ENCODE measurements at regions not wholly inside any gene's neighbourhood (a gene's known extent, or its start where the extent isn't known, plus 50 kb on each side); places are given as distances from the start of the nearest gene placed in this dataset.

DNA sequence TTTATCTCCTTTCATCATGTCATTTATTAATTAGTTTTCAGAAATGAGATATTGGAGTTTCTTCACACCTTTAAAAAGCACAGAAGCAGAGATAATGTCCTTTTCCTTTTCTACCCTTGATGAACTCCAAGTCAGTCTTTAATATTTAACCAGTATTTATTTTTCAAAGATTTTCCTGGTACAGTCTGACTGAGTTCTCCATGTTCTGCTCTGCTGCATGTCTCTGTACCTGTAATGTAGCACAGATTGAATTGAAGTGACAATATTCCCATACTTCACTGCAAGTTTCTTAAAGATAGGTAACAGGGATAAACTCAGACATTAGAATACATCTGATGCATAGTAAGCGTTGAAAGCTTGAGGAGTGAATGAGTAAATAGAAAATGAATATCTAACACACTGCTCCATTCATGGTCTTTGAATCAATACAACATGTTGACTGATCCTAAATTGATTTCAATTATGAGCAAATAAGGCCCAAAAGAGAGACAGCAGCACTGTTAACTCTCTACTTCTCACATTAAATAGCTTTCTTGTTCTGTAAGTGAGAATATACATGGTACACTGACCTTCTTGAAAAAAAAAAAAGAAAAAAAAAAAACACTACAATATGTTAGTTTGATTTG is 1323.6 kb upstream of the PRR20A start:
- TF ChIP-seq EZH2 (IDR thresholded peaks at IDR 0.05; ENCODE audit: low read length, unreplicated experiment) (no peak), EZH2phosphoT487 (IDR thresholded peaks at IDR 0.05; ENCODE audit: borderline replicate concordance, low read length) (no peak)
- TF ChIP-seq, protein P1, sequence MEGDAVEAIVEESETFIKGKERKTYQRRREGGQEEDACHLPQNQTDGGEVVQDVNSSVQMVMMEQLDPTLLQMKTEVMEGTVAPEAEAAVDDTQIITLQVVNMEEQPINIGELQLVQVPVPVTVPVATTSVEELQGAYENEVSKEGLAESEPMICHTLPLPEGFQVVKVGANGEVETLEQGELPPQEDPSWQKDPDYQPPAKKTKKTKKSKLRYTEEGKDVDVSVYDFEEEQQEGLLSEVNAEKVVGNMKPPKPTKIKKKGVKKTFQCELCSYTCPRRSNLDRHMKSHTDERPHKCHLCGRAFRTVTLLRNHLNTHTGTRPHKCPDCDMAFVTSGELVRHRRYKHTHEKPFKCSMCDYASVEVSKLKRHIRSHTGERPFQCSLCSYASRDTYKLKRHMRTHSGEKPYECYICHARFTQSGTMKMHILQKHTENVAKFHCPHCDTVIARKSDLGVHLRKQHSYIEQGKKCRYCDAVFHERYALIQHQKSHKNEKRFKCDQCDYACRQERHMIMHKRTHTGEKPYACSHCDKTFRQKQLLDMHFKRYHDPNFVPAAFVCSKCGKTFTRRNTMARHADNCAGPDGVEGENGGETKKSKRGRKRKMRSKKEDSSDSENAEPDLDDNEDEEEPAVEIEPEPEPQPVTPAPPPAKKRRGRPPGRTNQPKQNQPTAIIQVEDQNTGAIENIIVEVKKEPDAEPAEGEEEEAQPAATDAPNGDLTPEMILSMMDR (conservative IDR thresholded peaks at IDR 0.05; ENCODE audit: low read depth, low read length): no peak
- intact Hi-C loops (cut with micrococcal nuclease): no loop called here
- Histone ChIP-seq H3K9me2 (replicated peaks; ENCODE audit: low read length) (no peaks in the 10 kb centered on the region), H3K9ac (ENCODE audit: low read length) (no peak overlapping the region), H3K36me3 (ENCODE audit: low read depth, low read length) (no peaks in the 10 kb centered on the region), H3K4me2 (ENCODE audit: low read length) (no peak overlapping the region), H3K9me3 (ENCODE audit: low read length) (no peaks in the 10 kb centered on the region), H3F3A (ENCODE audit: low read length, unreplicated experiment) (no peaks in the 10 kb centered on the region), H3K4me1 (ENCODE audit: insufficient read depth, low read length) (no peaks in the 10 kb centered on the region), H3K4me3 (ENCODE audit: low read length) (no peak overlapping the region), H3K27me3 (ENCODE audit: low read length) (no peaks in the 10 kb centered on the region), H3K79me2 (ENCODE audit: low read length) (no peaks in the 10 kb centered on the region), H3K27ac (ENCODE audit: low read length) (no peak overlapping the region), H4K20me1 (ENCODE audit: low read length) (no peaks in the 10 kb centered on the region), H2AFZ (ENCODE audit: low read length) (no peak overlapping the region)
- BruUV-seq (replicated peaks): no TSS peak
- ATAC-seq: no peak
- no peak for DNase-seq
- ChIA-PET CTCF (no interaction called here), POLR2A (ENCODE audit: unreplicated experiment) (no interaction called here)

- DNase-seq (no peak), ATAC-seq (no peak)
- Histone ChIP-seq H3K4me1 (ENCODE audit: insufficient read depth, low read length) (no peaks in the 10 kb centered on the region), H3K36me3 (ENCODE audit: low read depth, low read length) (no peaks in the 10 kb centered on the region), H3K27me3 (ENCODE audit: low read length) (no peaks in the 10 kb centered on the region), H3K9me3 (ENCODE audit: low read length) (no peaks in the 10 kb centered on the region), H3K4me2 (ENCODE audit: low read length) (no peak overlapping the region), H3K79me2 (ENCODE audit: low read length) (no peaks in the 10 kb centered on the region), H3K9me2 (replicated peaks; ENCODE audit: low read length) (no peaks in the 10 kb centered on the region), H3K9ac (ENCODE audit: low read length) (no peak overlapping the region), H3F3A (ENCODE audit: low read length, unreplicated experiment) (no peaks in the 10 kb centered on the region), H3K27ac (ENCODE audit: low read length) (no peak overlapping the region), H4K20me1 (ENCODE audit: low read length) (no peaks in the 10 kb centered on the region), H3K4me3 (ENCODE audit: low read length) (no peak overlapping the region), H2AFZ (ENCODE audit: low read length) (no peak overlapping the region)
- intact Hi-C loops (cut with micrococcal nuclease): no loop called here
- ChIA-PET POLR2A (ENCODE audit: unreplicated experiment) (no interaction called here), CTCF (no interaction called here)
- no TSS peak for BruUV-seq (replicated peaks)
- TF ChIP-seq EZH2 (IDR thresholded peaks at IDR 0.05; ENCODE audit: low read length, unreplicated experiment) (no peak), EZH2phosphoT487 (IDR thresholded peaks at IDR 0.05; ENCODE audit: borderline replicate concordance, low read length) (no peak)
- TF ChIP-seq, protein P1 (conservative IDR thresholded peaks at IDR 0.05; ENCODE audit: low read depth, low read length): no peak
Observed at GRCh38 chr13:55820817-55821216, 1319.9 kb upstream of the PRR20A start.

DNA sequence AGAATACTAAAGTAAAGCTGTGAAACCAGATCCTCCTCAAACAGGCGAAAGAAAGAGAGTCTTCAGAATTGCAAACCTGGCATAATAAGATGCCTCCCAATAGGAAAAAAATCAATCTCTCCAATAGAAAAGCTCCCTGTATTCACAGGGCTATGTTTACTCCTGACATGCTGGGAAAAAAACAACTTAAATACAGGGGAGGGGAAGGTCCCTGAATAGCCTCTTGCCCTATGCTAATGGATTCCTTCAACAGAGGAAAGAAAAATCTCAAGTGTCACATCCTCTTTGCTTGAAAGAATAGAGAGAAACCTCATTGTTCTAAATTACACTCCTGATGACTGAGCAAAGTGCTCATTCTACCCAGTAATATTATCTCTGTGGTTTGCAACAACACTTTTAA is 1271.1 kb upstream of the PRR20A start:
- no peak overlapping the region for H3K4me2 ChIP-seq (ENCODE audit: low read length)
- no peaks in the 10 kb centered on the region for H3K36me3 ChIP-seq (ENCODE audit: low read depth, low read length)
- ATAC-seq (no peak), DNase-seq (no peak)
- H2AFZ ChIP-seq (ENCODE audit: low read length): no peak overlapping the region
- H3K27ac ChIP-seq (ENCODE audit: low read length): no peak overlapping the region
- ChIA-PET CTCF (no interaction called here), POLR2A (ENCODE audit: unreplicated experiment) (no interaction called here)
- no peaks in the 10 kb centered on the region for H3K9me2 ChIP-seq (replicated peaks; ENCODE audit: low read length)
- H3K4me3 ChIP-seq (ENCODE audit: low read length): no peak overlapping the region
- H3K9me3 ChIP-seq (ENCODE audit: low read length): no peaks in the 10 kb centered on the region
- intact Hi-C loops (cut with micrococcal nuclease): no loop called here
- no peak for TF ChIP-seq EZH2 (IDR thresholded peaks at IDR 0.05; ENCODE audit: low read length, unreplicated experiment)
- TF ChIP-seq, protein P1 (conservative IDR thresholded peaks at IDR 0.05; ENCODE audit: low read depth, low read length): no peak
- TF ChIP-seq EZH2phosphoT487 (IDR thresholded peaks at IDR 0.05; ENCODE audit: borderline replicate concordance, low read length): no peak
- no peaks in the 10 kb centered on the region for H4K20me1 ChIP-seq (ENCODE audit: low read length)
- H3K9ac ChIP-seq (ENCODE audit: low read length): no peak overlapping the region
- no TSS peak for BruUV-seq (replicated peaks)
- no peaks in the 10 kb centered on the region for H3F3A ChIP-seq (ENCODE audit: low read length, unreplicated experiment)
- no peaks in the 10 kb centered on the region for H3K27me3 ChIP-seq (ENCODE audit: low read length)
- no peaks in the 10 kb centered on the region for H3K4me1 ChIP-seq (ENCODE audit: insufficient read depth, low read length)
- H3K79me2 ChIP-seq (ENCODE audit: low read length): no peaks in the 10 kb centered on the region

Data from PC-3 (cell line).